Fibroblast of mammary gland (primary cell): ENCODE measurements at regions not wholly inside any gene's neighbourhood (a gene's known extent, or its start where the extent isn't known, plus 50 kb on each side); places are given as distances from the start of the nearest gene placed in this dataset.

Experiments
- DNase-seq: peaks from one replicate; pipeline ENCODE4 v3.0.0-alpha.2; 2010; ENCODE audit warnings: low read depth
- H3K4me3 ChIP-seq: 2 replicates; pipeline ENCODE4 v1.5.1; 2011; ENCODE audit warnings: low read depth, mild to moderate bottlenecking, low read length, moderate library complexity; ENCODE audit not compliant: control insufficient read depth
- TF ChIP-seq, protein P1 (sequence below): conservative IDR thresholded peaks from 2 replicates; pipeline ENCODE4 v1.5.1; 2011; ENCODE audit warnings: low read depth, low read length, inconsistent platforms; ENCODE audit not compliant: control insufficient read depth, insufficient read depth

DNA sequence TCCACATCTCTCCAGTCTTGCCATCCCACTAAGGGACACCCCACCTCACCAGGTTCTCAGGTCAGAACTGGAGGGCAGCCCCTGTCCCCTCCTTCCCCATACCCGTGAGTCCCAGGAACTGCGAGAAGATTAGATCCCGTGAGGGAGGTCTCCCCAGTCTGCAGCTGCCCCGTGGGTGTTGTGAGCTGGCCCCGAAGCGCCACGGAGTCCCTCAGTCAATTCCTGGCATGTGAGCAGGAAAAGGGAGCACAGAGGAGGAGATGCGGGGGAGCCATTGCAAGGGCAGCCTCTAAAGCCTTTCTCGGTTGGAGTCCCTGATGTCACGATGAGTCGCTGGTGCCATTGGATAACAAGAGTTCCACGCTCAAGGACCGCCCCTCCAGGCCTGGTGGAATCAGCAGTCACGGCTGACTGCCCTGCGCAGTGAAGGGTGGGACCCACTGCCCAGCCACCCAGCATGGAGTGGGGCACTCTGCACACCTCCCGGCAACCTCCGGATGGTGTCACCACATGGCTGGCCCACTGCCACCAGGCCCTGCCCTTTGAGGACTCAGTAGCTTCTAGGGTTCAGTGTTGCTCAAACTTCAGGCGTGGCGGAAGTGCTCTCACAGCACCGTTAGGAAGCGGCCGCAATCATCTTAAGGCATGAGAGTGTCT, 434.9 kb upstream of the MYT1L start:
- H3K4me3 ChIP-seq: no peak overlapping the region
- DNase-seq: no peak
- TF ChIP-seq, protein P1, sequence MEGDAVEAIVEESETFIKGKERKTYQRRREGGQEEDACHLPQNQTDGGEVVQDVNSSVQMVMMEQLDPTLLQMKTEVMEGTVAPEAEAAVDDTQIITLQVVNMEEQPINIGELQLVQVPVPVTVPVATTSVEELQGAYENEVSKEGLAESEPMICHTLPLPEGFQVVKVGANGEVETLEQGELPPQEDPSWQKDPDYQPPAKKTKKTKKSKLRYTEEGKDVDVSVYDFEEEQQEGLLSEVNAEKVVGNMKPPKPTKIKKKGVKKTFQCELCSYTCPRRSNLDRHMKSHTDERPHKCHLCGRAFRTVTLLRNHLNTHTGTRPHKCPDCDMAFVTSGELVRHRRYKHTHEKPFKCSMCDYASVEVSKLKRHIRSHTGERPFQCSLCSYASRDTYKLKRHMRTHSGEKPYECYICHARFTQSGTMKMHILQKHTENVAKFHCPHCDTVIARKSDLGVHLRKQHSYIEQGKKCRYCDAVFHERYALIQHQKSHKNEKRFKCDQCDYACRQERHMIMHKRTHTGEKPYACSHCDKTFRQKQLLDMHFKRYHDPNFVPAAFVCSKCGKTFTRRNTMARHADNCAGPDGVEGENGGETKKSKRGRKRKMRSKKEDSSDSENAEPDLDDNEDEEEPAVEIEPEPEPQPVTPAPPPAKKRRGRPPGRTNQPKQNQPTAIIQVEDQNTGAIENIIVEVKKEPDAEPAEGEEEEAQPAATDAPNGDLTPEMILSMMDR: no peak

DNA sequence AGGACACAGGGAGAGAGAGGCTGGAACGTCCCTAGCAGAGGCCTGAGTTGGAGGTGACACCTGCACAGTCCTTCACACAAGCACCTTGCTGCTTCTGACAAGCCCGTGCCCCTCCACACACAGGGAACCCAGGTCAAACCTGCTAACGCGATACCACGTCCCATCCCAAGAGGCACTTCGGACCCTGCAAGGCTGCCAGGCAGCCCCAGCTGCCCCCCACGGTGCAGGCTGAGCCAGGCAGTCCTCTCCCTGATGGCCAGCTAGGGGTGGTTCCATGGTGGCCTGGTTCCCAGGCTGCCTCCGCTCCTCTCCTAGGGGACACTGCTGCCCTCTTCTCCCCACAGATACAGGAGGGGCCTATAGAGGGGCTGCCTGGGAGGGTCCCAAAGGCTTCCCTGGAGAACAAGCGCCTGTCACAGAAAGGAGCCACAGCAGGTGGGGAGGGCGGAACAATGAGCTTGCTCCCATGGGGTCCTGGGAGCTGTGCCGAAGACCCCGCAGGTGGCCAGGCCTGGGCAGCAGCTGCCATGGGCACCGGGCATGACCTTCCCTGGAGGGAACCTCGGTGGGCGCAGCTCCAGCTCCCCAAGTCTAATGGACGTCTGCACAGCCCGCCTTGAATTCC, 434.2 kb upstream of the MYT1L start:
- DNase-seq: no peak
- H3K4me3 ChIP-seq: no peak overlapping the region
- TF ChIP-seq, protein P1: no peak

GRCh38 chr2:2764739-2765138, 433.7 kb upstream of the MYT1L start:
- DNase-seq: no peak
- TF ChIP-seq, protein P1: no peak
- no peak overlapping the region for H3K4me3 ChIP-seq

GRCh38 chr2:2764001-2764355, 432.9 kb upstream of the MYT1L start:
- no peak for DNase-seq
- TF ChIP-seq, protein P1: no peak
- H3K4me3 ChIP-seq: no peak overlapping the region

- no peak for DNase-seq
- TF ChIP-seq, protein P1: no peak
Measured at GRCh38 chr2:2763351-2764000, 432.4 kb upstream of the MYT1L start.

DNA sequence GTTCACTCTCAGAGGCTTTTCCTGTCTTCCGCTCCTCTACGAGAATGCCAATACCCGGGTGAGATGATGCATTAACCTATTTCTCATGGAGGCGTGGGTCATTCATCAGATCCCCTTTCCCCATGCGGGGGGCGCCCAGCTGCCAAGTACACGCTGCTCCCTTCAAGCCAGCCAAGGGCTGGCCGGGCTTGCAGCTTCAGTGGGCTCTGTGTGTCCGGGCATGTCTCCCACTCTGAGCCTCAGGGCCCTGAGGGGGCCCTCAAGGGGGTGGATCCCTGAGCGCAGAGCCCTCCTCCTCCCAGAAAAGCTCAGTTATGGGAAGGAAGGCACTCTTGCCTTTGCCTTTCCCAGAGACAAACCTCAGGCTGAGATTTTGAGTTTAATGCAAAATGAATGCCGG, 431.8 kb upstream of the MYT1L start:
- H3K4me3 ChIP-seq: no peak overlapping the region
- TF ChIP-seq, protein P1: no peak
- no peak for DNase-seq

More at GRCh38 chr2:2763351-2764000, 432.4 kb upstream of the MYT1L start:
- no peak overlapping the region for H3K4me3 ChIP-seq
